ENCODE measurements at regions not wholly inside any gene's neighbourhood (a gene's known extent, or its start where the extent isn't known, plus 50 kb on each side); places are given as distances from the start of the nearest gene placed in this dataset.

DNA sequence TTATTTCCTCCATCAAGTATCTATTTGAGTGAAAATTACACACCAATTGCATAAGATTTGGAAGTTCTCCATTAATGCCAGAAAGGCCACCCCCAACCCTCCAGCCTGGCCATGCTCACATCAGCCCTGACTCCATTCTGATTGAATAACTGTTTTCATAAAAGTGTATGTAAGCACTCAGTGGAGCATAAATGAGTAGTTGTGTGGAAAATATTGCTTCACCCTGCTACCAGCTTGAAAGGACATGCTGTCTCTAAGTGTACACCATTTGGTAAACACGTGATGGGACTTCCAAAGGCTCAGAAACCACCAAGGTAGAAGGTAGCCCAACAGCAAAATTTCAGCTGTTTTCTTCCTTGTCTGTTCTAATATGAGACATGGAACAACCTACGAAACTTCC is 393.8 kb downstream of the ZNF385D start:
- no peak for DNase-seq (ENCODE audit: low read depth)

- DNase-seq (ENCODE audit: low read depth), result no peak
Measured at GRCh38 chr3:21356402-21356801, 394.6 kb downstream of the ZNF385D start.

DNA sequence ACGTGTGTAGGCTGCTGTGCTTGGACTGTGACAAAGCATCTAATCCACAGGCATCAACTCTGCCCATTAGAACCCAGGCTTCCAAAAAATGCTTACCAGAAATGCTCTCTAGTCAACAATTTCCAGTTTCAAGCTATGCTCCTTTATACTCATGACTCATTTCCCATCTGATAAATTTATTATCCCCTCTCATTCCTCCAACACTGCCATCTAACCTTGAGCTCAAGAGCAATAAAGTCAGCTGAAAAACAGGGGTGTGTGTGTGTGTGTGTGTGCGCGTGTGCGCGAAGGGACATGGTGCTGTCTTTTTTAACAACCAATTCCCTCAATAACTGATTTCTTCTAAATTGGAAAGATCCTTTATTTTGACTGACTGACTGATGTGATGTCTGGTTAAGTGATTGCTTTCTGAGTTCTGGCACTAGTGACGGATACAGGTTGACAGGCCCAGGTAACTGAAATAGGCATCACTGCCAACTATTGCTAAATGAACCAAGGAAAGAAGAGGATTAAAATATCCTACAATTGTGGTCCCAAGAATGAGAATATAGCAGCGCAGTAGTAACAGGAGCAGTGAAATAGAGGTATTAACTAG is 405.5 kb downstream of the ZNF385D start:
- DNase-seq (ENCODE audit: low read depth), result no peak

GRCh38 chr3:21331857-21332256 is 419.2 kb downstream of the ZNF385D start:
- no peak for DNase-seq (ENCODE audit: low read depth)

- DNase-seq (ENCODE audit: low read depth), result no peak
Measured at GRCh38 chr3:21331321-21331720, 419.7 kb downstream of the ZNF385D start.

- DNase-seq (ENCODE audit: low read depth), result no peak
Measured at GRCh38 chr3:21330293-21330692, 420.7 kb downstream of the ZNF385D start.

DNA sequence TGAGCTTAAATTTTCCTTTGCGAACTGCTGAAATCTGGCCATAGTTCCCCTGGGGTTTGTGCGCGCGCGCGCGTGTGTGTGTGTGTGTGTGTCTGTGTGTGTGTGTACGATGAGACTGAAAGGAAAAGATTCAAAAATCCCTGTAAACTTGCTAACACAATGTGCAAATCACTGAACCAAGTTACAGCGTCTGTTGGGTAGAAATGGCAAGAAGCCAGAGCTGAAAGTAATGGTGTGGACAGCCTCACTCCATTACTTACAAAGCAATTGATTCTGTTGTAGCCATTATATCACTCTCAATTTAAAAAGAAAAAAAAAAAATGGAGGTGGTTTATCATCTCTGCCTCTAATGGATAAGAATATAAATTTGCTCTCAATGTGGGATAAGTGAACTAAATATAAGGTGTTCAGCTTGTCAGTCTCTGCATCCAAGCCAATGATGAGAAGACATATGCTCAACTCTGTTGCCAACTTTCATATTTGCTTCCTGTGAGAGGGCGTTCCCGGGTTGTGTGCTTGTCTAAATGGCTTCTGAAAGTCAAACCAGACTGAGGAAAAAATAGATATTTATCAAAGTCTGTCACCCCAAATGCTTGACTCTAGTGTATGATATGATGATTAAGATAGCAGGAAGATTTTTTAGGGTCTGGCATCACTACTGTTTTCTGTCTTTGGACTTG is 422.2 kb downstream of the ZNF385D start:
- no peak for DNase-seq (ENCODE audit: low read depth)

- DNase-seq (ENCODE audit: low read depth), result no peak
Measured at GRCh38 chr3:21326704-21327475, 424.1 kb downstream of the ZNF385D start.

- no peak for DNase-seq (ENCODE audit: low read depth)
Measured at GRCh38 chr3:21314688-21315087, 436.3 kb downstream of the ZNF385D start.

DNA sequence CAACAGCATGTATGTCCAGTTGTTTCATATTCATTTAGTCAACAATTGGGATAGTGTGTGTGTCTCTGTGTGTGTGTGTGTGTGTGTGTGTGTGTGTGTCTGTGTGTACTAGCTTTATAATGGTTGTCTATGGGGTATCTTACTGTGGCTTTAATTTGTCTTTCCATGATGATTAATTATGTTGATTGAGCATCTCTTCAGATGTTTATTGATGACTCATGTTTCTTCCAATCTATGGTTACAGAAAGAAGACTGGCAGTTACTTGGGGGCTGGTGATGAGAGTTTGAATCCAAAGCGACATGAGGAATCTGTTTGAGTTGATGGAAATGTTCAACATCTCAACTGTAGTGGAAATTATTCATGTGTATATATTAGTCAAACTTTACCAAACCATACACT is 440.1 kb downstream of the ZNF385D start:
- DNase-seq (ENCODE audit: low read depth), result no peak

- DNase-seq (ENCODE audit: low read depth), result no peak
Measured at GRCh38 chr3:21310161-21310560, 440.8 kb downstream of the ZNF385D start.

GRCh38 chr3:21297304-21297703 is 453.7 kb downstream of the ZNF385D start:
- DNase-seq (ENCODE audit: low read depth), result no peak

- peak; percentile 0 for DNase-seq (ENCODE audit: low read depth)
Measured at GRCh38 chr3:21294768-21295167, 456.2 kb downstream of the ZNF385D start.

GRCh38 chr3:21292971-21293370 is 458.0 kb downstream of the ZNF385D start:
- no peak for DNase-seq (ENCODE audit: low read depth)

DNA sequence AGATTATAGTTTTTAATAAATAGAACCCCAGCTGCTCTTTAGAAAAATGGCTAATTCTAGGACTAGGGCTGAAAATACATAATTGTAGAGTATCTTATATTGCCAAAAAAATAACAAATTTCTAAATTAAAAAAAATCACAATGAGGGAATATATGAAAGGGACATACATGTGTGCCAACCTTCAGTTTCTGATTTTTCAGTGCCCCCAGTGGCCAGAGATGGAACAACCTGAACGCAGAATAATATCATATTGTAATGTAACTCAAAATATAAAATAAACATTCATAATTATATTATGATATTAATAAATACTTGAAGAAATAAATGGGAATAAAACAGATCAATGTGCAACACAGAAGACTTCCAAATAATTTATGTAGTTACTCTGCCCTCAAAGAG is 460.5 kb downstream of the ZNF385D start:
- DNase-seq (ENCODE audit: low read depth), result no peak

DNA sequence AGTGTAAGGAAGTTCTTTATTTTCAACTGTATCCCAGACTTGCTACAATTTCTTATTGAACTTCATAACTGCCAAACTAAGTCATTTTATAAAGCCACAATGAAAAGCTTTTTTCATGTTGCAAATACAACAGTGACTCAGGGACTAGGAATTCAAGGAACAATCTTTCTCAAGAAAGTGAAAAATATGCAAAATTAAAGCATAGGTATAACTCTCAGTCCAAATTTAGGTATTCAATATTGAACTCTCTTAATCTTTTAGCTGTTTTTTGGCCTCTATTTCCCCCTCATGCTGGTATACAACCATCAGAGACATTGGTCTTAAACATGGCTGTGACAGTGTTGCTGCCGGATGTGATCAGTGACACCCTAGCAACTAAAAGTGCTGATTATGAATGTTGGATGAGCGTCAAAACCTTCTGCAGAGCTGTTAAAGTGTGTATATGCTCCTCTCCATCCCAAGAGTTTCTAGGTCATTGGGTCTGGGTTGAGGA is 476.9 kb downstream of the ZNF385D start:
- peak; percentile 0 for DNase-seq (ENCODE audit: low read depth)

DNA sequence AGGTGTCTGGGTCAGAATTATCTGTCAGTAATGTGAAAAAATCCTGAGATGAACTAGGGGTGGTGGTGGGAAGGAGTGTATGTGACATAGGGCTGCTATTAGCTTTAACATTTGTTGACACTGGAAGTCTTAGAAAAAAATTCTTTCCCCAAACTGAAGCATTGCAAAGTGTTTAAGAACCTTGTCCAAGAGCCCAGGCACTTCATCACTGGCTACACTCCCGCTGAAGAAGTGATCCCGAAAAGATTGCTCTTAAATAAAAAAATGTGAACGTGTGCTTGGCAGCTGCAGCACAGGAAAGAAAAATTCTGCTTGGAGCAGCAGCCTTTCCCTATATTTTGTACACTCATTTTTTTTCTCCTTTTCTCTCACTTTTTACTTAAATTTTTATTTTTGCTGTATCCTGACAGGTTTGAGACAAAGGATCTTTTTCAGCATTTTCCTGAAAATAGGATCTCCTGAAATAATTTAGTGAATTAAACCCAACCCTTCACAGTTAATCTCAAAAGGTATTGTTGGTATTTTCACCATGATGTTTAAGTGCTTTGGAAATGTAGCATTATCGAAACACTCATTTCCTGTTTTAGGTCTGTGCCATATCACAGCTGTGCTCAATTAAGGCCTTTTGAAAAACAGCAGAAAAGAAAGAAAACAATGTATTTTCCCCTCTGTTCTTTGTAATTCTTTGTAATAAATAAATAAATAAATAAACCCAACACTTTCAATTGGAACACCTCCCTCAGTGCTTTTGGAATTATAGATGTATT is 477.6 kb downstream of the ZNF385D start:
- no peak for DNase-seq (ENCODE audit: low read depth)

DNA sequence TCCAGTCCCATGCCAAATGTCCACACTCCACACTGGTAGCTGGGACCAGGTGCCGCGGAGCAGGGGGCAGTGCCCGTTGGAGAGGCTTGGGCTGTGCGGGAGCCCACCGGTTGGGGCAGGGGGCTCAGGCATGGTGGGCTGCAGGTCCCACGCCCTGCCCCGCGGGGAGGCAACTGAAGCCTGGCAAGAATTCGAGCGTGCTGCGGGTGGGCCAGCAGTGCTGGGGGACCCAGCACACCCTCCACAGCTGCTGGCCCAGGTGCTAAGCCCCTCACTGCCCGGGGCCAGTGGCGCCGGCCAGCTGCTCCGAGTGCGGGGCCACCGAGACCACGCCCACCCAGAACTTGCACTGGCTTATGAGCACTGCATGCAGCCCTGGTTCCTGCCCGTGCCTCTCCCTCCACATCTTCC is 479.4 kb downstream of the ZNF385D start:
- no peak for DNase-seq (ENCODE audit: low read depth)

DNA sequence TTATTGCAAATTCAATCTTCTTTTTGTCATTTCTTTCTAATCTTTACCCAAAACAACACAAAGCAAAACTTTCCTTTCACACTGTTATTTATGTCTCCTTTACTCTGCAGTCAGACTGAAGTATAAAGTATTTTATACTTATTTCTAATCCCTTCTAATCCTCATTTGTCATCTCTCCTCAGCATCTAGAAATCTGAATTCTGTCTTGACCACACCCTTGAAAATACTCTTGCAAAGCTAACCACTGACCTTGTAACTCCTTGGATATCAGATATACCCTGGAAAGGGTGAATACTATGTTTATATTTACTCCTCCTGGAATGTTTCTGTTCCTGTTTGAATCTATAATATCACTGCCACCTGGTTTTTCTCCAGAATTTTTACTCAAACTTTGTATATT is 481.1 kb downstream of the ZNF385D start:
- no peak for DNase-seq (ENCODE audit: low read depth)

DNA sequence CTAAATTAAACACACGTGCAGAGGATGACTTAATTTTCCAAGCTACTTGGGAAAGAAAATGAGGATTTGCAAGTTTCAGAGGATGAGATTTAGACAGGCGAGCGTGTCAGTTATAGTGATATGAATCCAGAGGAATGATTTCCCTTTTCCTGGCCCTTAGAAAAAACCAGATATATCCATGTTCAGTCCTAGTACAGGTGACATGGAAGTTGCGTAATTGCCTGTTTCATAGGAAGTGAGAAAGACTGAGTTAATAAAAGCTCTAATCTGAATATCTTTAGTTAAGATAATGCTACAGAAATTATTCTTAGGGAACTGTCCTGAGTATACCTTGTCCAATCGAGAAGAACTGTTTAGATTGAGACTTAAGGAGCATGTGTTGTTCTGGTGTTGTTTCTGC is 490.5 kb downstream of the ZNF385D start:
- DNase-seq (ENCODE audit: low read depth), result no peak

- no peak for DNase-seq (ENCODE audit: low read depth)
Measured at GRCh38 chr3:21259896-21260295, 491.1 kb downstream of the ZNF385D start.

DNA sequence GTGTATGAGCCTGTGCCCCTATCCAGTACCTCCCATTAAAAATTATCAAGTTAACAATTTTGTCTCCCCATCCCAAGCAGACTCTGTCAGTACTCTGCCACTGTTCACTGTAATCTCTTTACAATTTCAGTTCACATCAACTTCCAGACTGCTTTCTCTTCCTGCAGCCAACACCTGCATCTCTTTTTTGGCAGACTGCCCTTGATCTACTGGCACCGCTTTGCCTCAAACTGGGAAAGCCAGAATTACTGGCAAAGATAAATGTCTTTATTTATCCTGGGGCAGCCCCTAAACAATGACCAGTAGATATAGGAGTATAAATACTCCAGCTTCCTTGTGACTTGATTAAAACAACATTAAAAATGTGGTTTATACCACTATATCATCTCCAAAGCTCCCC is 494.1 kb downstream of the ZNF385D start:
- DNase-seq (ENCODE audit: low read depth), result no peak
